MM.1S (cell line): ENCODE measurements at regions not wholly inside any gene's neighbourhood (a gene's known extent, or its start where the extent isn't known, plus 50 kb on each side); places are given as distances from the start of the nearest gene placed in this dataset.

Source experiments
- EZH2 ChIP-seq: fragments of 300-600 bp; sonication (generic); optimal IDR thresholded peaks from 2 replicates; pipeline ENCODE3; 2017; ENCODE audit warnings: low read depth, mild to moderate bottlenecking, antibody characterized with exemption, low read length, mixed read lengths
- EZH2phosphoT487 ChIP-seq: fragments of 300-600 bp; sonication (generic); IDR thresholded peaks from 2 replicates; pipeline ENCODE4 v1.6.1; 2018; ENCODE audit warnings: antibody characterized with exemption, low read length
- TF ChIP-seq, protein P1 (sequence below): fragments of 300-600 bp; sonication (generic); IDR thresholded peaks from 2 replicates; pipeline ENCODE4 v1.5.1; 2016; ENCODE audit warnings: antibody characterized with exemption, low read length, mixed read lengths

DNA sequence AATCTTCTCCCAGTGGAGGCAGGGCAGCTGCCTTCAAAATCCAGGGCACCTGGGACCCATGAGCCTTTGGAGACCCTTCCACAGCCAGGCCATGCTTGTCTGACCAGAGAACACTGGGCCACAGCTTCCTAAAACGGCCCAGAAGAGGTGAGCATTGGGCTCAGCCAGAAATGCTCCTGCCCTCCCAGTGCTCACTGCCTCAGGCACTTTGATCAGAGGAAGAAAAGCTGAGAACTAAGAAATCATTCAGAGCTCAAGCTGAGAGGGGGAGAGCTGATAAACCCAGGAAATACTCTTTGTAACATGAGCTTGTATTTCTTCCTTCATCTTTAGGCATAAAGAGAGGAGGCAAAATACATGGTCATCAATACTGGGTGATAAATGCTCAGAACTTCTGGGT is 365.5 kb upstream of the KLHL29 start:
- TF ChIP-seq, protein P1, sequence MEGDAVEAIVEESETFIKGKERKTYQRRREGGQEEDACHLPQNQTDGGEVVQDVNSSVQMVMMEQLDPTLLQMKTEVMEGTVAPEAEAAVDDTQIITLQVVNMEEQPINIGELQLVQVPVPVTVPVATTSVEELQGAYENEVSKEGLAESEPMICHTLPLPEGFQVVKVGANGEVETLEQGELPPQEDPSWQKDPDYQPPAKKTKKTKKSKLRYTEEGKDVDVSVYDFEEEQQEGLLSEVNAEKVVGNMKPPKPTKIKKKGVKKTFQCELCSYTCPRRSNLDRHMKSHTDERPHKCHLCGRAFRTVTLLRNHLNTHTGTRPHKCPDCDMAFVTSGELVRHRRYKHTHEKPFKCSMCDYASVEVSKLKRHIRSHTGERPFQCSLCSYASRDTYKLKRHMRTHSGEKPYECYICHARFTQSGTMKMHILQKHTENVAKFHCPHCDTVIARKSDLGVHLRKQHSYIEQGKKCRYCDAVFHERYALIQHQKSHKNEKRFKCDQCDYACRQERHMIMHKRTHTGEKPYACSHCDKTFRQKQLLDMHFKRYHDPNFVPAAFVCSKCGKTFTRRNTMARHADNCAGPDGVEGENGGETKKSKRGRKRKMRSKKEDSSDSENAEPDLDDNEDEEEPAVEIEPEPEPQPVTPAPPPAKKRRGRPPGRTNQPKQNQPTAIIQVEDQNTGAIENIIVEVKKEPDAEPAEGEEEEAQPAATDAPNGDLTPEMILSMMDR = no peak
- TF ChIP-seq EZH2phosphoT487 (no peak), EZH2 (no peak)
